Renal cortical epithelial cell (primary cell): ENCODE measurements at regions not wholly inside any gene's neighbourhood (a gene's known extent, or its start where the extent isn't known, plus 50 kb on each side); places are given as distances from the start of the nearest gene placed in this dataset.

Source experiments
- DNase-seq: peaks from one replicate; pipeline ENCODE4 v3.0.0-alpha.2; 2011; ENCODE audit warnings: low read depth

GRCh38 chr2:144242311-144242710, 277.6 kb downstream of the ZEB2 start:
- peak; percentile 5 for DNase-seq

- DNase-seq, result no peak
Observed at GRCh38 chr2:144241801-144242200, 278.1 kb downstream of the ZEB2 start.

- DNase-seq, result peak; percentile 21
Observed at GRCh38 chr2:144240656-144241339, 279.1 kb downstream of the ZEB2 start.

- no peak for DNase-seq
Observed at GRCh38 chr2:144239726-144240125, 280.2 kb downstream of the ZEB2 start.

GRCh38 chr2:144239306-144239705, 280.6 kb downstream of the ZEB2 start:
- no peak for DNase-seq

GRCh38 chr2:144237830-144238627, 281.9 kb downstream of the ZEB2 start:
- no peak for DNase-seq

- DNase-seq, result no peak
Observed at GRCh38 chr2:144237108-144237507, 282.8 kb downstream of the ZEB2 start.

GRCh38 chr2:144235050-144235449, 284.9 kb downstream of the ZEB2 start:
- no peak for DNase-seq

GRCh38 chr2:144234542-144234871, 285.4 kb downstream of the ZEB2 start:
- no peak for DNase-seq

- no peak for DNase-seq
Observed at GRCh38 chr2:144233733-144234541, 286.0 kb downstream of the ZEB2 start.

- DNase-seq, result no peak
Observed at GRCh38 chr2:144233317-144233716, 286.6 kb downstream of the ZEB2 start.

- peak; percentile 76 for DNase-seq
Observed at GRCh38 chr2:144230448-144231085, 289.4 kb downstream of the ZEB2 start.

- no peak for DNase-seq
Observed at GRCh38 chr2:144230033-144230432, 289.9 kb downstream of the ZEB2 start.

- DNase-seq, result no peak
Observed at GRCh38 chr2:144229296-144229695, 290.6 kb downstream of the ZEB2 start.

GRCh38 chr2:144227427-144228105, 292.4 kb downstream of the ZEB2 start:
- no peak for DNase-seq

GRCh38 chr2:144225076-144225475, 294.8 kb downstream of the ZEB2 start:
- no peak for DNase-seq

GRCh38 chr2:144224472-144224871, 295.4 kb downstream of the ZEB2 start:
- DNase-seq, result no peak

- no peak for DNase-seq
Observed at GRCh38 chr2:144219979-144220378, 299.9 kb downstream of the ZEB2 start.

- peak; percentile 58 for DNase-seq
Observed at GRCh38 chr2:144217853-144218633, 301.9 kb downstream of the ZEB2 start.
